ENCODE measurements at regions not wholly inside any gene's neighbourhood (a gene's known extent, or its start where the extent isn't known, plus 50 kb on each side); places are given as distances from the start of the nearest gene placed in this dataset.
"Not testable (repeated sequence)": the region's sequence is repeated elsewhere in the genome, so short reads cannot be mapped to it uniquely, and the experiment has no call there.

- no peak for DNase-seq (ENCODE audit: low read depth in 4 of 4, low spot score in 3 of 4)
Observed at GRCh38 chr15:45804028-45804427, 169.2 kb downstream of the SQOR start.

GRCh38 chr15:45810201-45810600, 175.4 kb downstream of the SQOR start:
- no peak for DNase-seq (ENCODE audit: low read depth in 4 of 4, low spot score in 3 of 4)

- DNase-seq (ENCODE audit: low read depth in 4 of 4, low spot score in 3 of 4), result no peak
Observed at GRCh38 chr15:45812200-45812599, 177.4 kb downstream of the SQOR start.

DNA sequence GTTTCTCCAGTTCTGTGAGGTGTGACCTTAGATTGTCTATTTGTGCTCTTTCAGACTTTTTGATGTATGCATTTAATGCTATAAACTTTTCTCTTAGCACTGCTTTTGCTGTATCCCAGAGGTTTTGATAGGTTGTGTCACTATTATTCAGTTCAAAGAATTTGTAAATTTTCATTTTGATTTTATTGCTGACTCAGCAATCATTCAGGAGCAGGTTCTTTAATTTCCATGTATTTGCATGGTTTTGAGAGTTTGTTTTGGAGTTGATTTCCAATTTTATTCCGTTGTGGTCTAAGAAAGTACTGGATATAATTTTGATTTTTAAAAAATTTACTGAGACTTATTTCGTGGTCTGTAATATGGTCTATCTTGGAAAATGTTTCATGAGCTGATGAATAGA, 182.7 kb downstream of the SQOR start:
- not testable (repeated sequence) for DNase-seq (ENCODE audit: low read depth in 4 of 4, low spot score in 3 of 4)

DNA sequence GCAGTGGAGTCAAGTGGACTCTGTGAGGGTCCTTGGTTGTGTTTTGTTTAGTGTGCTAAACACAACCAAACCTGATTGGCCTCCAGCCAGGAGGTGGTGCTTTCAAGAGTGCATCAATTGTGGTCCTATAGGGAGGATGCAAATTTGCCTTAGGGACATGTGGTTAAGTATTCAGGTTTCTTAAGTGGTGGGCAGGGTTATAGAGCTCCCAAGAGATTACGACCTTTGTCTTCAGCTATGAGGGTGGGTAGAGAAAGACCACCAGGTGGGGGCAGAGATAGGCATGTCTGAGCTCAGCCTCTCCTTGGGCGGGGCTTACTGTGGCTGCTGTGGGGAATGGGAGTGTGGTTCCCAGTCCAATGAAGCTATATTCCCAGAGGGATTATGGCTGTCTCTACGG, 186.6 kb downstream of the SQOR start:
- no peak for DNase-seq (ENCODE audit: low read depth in 4 of 4, low spot score in 3 of 4)

DNA sequence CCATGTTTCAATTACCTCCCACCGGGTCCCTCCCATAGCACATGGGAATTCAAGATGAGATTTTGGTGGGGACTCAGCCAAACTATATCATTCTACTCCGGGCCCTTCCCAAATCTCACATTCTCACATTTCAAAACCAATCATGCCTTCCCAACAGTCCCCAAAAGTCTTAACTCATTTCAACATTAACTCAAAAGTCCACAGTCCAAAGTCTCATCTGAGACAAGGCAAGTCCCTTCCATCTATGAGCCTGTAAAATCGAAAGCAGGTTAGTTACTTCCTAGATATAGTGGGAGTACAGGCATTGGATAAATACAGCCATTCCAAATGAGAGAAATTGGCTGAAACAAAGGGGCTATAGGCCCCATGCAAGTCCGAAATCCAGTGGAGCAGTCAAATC, 188.1 kb downstream of the SQOR start:
- DNase-seq (ENCODE audit: low read depth in 4 of 4, low spot score in 3 of 4), result not testable (repeated sequence)

DNA sequence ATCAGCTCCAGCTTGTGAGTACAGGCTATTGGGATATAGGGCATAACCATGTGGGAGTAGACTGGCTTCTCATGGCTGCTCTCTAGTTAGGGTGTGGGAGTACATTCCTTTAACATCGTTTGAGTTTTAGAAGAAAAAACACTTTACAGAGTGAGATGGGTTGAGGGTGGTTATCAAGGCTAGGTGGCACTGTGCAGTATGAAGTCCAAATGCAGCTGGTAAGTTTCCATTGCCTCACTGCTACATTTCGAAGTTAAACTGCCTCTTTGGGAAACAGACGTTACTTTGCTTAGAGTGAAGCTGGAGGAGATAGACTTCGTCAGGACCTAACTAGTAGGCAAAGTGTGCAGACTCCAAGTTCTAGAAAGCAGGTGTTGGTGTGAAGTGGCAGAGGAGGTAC, 192.4 kb downstream of the SQOR start:
- no peak for DNase-seq (ENCODE audit: low read depth in 4 of 4, low spot score in 3 of 4)

- DNase-seq (ENCODE audit: low read depth in 4 of 4, low spot score in 3 of 4), result no peak
Observed at GRCh38 chr15:45827766-45828165, 192.9 kb downstream of the SQOR start.

DNA sequence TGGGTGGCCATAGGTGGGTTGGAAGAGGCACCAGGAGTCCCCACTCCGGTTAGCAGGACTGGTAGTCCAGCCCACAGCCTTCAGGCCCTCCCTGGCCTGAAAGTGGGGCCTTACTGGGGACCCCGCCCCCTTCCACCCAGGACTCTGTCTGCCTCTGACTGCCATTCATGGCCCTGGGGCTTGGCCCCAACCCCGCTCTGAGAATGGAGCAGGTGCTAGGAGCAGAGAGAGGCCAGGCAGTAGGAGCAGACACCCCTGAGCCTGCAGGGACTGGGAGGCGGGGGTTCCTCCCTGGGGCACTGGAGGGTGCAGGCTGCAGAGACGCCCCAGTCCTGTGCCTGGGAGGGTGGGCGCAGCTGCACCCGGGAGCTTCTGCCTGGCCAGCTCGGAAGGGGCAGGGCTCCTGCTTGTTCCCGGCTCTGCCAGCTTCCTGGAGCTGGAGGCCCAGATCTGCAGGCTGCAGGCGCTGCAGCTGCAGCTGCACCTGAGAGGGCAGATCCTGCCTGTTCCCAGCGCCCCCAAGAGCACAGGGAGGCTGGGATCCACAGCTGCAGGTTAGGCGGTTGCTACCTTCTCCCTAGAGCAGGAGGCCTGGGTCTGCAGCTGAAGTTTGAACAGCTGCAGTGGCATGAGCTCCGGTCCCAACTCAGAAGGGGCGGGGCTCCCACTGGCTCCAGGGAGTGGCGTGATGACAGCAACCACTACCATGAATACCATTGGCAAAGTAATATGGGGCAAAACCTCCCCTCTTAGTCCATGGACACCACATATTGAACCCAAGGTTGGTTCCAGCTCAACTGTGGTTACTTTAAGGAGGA, 194.7 kb downstream of the SQOR start:
- no peak for DNase-seq (ENCODE audit: low read depth in 4 of 4, low spot score in 3 of 4)

- no peak for DNase-seq (ENCODE audit: low read depth in 4 of 4, low spot score in 3 of 4)
Observed at GRCh38 chr15:45831787-45832186, 197.0 kb downstream of the SQOR start.

DNA sequence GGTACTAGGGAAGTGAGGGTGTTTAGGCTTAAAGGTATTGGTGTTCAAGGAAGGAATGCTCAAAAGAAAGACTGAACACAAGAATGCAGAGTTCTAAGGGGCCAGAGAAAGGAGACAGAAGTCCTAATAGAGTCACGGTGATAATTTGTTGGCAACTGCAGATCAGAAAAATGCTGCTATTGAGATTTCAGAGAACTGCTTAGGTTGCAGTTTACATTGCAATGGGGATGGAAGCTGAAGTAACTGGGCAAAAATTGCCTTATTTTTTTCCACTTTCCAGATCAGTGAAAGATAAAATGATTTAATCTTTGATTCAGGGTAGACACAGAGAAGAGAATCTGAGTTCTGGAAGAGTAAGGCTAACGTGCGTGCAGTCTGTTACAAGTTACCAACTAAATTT, 199.8 kb downstream of the SQOR start:
- DNase-seq (ENCODE audit: low read depth in 4 of 4, low spot score in 3 of 4), result no peak

DNA sequence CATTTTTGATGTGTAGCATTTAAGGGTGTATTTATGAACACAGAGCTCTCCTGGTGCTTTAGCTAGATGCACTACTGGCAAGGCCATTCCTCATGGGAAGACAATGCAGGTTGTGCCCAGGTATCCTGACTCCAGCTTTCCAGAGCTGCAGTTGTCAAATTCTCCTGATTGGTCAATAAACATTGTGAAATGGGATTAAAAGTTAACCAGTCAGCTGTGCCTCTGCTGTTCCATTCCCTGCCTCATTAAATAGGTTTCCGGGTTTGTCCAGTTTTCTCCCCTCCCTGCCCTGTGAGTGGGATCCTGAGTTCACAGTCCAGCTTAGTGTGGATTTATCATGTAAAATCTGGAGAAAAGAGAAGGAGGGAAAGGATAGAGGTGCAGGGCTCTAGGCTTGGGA, 207.3 kb downstream of the SQOR start:
- peak in 3 of 4 donors; percentile 19 to 31 (median 29) for DNase-seq (ENCODE audit: low read depth in 4 of 4, low spot score in 3 of 4)

- DNase-seq (ENCODE audit: low read depth in 4 of 4, low spot score in 3 of 4), result no peak
Observed at GRCh38 chr15:45847645-45848044, 212.8 kb downstream of the SQOR start.

DNA sequence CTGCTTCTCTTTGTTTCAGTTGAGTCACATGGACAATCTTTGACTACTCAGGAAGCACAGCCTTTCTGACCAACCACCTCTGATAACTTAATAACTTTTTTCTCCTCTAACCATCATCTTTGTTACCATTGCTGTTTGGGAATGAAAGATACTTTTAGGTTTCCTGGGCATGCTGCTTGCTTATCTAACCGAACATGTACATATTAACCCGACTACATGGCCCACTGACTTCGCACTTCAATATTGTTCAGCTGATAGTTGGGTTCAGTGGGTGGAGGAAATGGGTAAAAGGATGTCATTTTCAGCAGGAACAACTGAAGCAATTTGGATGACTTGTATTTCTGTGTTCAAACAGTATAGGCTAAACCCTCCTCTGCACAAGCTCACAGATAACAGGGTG, 214.3 kb downstream of the SQOR start:
- no peak for DNase-seq (ENCODE audit: low read depth in 4 of 4, low spot score in 3 of 4)

GRCh38 chr15:45854455-45855202, 219.8 kb downstream of the SQOR start:
- no peak for DNase-seq (ENCODE audit: low read depth in 4 of 4, low spot score in 3 of 4)

- no peak for DNase-seq (ENCODE audit: low read depth in 4 of 4, low spot score in 3 of 4)
Observed at GRCh38 chr15:45855210-45855906, 220.5 kb downstream of the SQOR start.

GRCh38 chr15:45855907-45856579, 221.2 kb downstream of the SQOR start:
- DNase-seq (ENCODE audit: low read depth in 4 of 4, low spot score in 3 of 4), result no peak

GRCh38 chr15:45857291-45857690, 222.5 kb downstream of the SQOR start:
- DNase-seq (ENCODE audit: low read depth in 4 of 4, low spot score in 3 of 4), result no peak

GRCh38 chr15:45858491-45858890, 223.7 kb downstream of the SQOR start:
- DNase-seq (ENCODE audit: low read depth in 4 of 4, low spot score in 3 of 4), result no peak

- no peak for DNase-seq (ENCODE audit: low read depth in 4 of 4, low spot score in 3 of 4)
Observed at GRCh38 chr15:45862034-45862433, 227.2 kb downstream of the SQOR start.
